Neutrophil (primary cell): ENCODE measurements at regions not wholly inside any gene's neighbourhood (a gene's known extent, or its start where the extent isn't known, plus 50 kb on each side); places are given as distances from the start of the nearest gene placed in this dataset.

Experiments used
- H3K27ac ChIP-seq: fragments of 200-600 bp; sonication (generic); 2 replicates; pipeline ENCODE4 v1.5.1; 2016; ENCODE audit warnings: mild to moderate bottlenecking, moderate library complexity
- H3K27me3 ChIP-seq: fragments of 200-600 bp; sonication (generic); 2 replicates; pipeline ENCODE4 v1.6.0; 2016; ENCODE audit warnings: mild to moderate bottlenecking
- H3K36me3 ChIP-seq: fragments of 200-600 bp; sonication (generic); 2 replicates; pipeline ENCODE4 v1.5.1; 2017
- H3K4me1 ChIP-seq, 2 experiments: fragments of 200-600 bp in 1 of 2; sonication (generic) in 1 of 2; 1 replicate in 1 of 2; 2 replicates in 1 of 2; pipeline versions ENCODE4 v1.5.1 to v1.6.1; 2013 to 2016; ENCODE audit warnings: low read depth in 1 of 2, low read length in 1 of 2, mild to moderate bottlenecking in 1 of 2, moderate library complexity in 1 of 2; ENCODE audit not compliant: control insufficient read depth in 1 of 2, insufficient read depth in 1 of 2
- H3K4me3 ChIP-seq, 2 experiments: fragments of 200-600 bp in 1 of 2; sonication (generic) in 1 of 2; 1 replicate in 1 of 2; 2 replicates in 1 of 2; pipeline ENCODE4 v1.5.1; 2013 to 2016; ENCODE audit warnings: low read depth in 1 of 2, low read length in 1 of 2, mild to moderate bottlenecking in 1 of 2, moderate library complexity in 1 of 2
- H3K9me3 ChIP-seq: fragments of 200-600 bp; sonication (generic); 2 replicates; pipeline ENCODE4 v1.5.1; 2016
- TF ChIP-seq, protein P1 (sequence below): fragments of 200-600 bp; sonication (generic); IDR thresholded peaks from 2 replicates; pipeline ENCODE4 v1.5.1; 2016; ENCODE audit warnings: antibody characterized with exemption

DNA sequence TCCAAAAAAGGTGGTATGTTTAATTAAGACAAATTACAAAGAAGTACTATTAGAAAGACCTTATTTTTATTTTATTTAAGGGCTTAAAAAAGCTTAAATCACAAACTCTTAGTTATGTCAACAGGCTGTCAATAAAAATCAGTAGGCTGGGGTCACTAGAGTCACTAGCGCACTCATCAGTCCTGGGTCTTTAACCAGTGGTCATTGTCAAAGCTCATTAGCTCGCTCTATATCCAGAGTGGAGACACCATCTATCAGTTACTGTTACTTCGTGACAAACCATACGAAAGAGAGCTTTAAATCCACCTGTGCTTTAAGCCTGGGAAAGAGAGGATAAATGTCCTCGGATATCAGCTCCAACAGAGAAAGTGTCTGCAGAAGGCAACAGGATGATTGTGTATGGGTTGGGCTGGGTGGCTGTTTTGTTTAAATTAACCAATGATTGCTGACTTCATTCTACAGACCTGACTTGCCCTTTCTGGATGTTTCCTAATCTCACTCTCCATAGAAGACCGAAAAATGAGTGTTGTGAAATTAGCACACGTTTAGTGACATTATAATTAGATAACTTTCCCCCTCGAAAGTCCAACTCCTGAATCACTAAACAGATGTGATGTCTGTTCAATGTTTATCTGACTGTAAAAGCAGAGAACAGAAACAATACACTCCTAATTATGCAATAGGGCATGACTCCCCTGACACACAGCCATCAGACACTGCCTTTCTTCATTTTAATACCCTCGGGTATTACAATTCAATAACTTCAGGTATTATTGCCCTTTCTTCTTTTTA lies 123.6 kb upstream of the TNPO1 start:
- TF ChIP-seq, protein P1, sequence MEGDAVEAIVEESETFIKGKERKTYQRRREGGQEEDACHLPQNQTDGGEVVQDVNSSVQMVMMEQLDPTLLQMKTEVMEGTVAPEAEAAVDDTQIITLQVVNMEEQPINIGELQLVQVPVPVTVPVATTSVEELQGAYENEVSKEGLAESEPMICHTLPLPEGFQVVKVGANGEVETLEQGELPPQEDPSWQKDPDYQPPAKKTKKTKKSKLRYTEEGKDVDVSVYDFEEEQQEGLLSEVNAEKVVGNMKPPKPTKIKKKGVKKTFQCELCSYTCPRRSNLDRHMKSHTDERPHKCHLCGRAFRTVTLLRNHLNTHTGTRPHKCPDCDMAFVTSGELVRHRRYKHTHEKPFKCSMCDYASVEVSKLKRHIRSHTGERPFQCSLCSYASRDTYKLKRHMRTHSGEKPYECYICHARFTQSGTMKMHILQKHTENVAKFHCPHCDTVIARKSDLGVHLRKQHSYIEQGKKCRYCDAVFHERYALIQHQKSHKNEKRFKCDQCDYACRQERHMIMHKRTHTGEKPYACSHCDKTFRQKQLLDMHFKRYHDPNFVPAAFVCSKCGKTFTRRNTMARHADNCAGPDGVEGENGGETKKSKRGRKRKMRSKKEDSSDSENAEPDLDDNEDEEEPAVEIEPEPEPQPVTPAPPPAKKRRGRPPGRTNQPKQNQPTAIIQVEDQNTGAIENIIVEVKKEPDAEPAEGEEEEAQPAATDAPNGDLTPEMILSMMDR = no peak
- Histone ChIP-seq H3K36me3 (no peaks in the 10 kb centered on the region), H3K27ac (no peak overlapping the region), H3K27me3 (peaks cover 45% of the 10 kb centered on the region), H3K4me1 (no peaks in the 10 kb centered on the region), H3K4me3 (no peak overlapping the region), H3K9me3 (no peaks in the 10 kb centered on the region)

DNA sequence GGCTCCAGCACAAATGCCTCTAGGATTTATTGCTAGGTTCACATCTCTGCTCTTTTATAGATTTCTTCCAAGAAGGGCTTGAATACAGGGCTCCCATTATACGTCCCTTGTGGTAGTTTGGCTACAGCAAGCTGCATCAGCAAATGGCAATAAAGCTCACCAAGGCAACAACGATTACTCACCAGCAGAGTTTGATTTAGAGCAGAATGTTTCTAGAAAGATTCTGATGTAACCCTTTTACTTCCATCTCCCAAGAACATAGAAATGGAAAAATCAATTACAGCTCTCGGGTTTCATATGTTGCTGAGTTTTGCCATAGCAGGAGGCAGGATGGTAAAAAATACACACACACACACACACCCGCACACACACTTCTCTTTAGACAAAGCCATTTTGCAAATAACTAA lies 124.2 kb upstream of the TNPO1 start:
- Histone ChIP-seq H3K27ac (no peak overlapping the region), H3K4me3 (no peak overlapping the region), H3K4me1 (no peaks in the 10 kb centered on the region), H3K9me3 (no peaks in the 10 kb centered on the region), H3K36me3 (no peaks in the 10 kb centered on the region), H3K27me3 (peaks cover 47% of the 10 kb centered on the region)
- TF ChIP-seq, protein P1 = no peak

DNA sequence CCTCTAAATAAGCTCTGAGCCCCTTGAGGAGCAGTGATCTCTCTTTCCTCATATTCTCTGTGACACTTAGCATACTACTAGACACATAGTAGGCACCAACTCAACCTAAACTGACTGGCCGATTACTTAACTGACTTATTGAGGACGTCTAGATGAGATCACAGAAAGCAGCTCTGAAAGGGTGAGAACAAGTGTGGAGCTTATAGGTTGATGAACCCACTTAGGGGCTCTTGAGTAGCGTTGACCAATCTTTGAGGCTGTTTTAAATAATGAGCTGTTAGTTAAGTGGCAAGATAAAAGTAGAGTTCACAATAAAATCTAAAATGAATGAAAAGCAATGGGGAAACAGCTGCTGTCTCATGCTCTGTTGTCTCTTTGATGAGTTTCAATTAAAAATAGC lies 124.7 kb upstream of the TNPO1 start:
- Histone ChIP-seq H3K27ac (no peak overlapping the region), H3K9me3 (no peaks in the 10 kb centered on the region), H3K36me3 (no peaks in the 10 kb centered on the region), H3K4me3 (no peak overlapping the region), H3K27me3 (peaks cover 51% of the 10 kb centered on the region), H3K4me1 (no peaks in the 10 kb centered on the region)
- TF ChIP-seq, protein P1 = no peak

DNA sequence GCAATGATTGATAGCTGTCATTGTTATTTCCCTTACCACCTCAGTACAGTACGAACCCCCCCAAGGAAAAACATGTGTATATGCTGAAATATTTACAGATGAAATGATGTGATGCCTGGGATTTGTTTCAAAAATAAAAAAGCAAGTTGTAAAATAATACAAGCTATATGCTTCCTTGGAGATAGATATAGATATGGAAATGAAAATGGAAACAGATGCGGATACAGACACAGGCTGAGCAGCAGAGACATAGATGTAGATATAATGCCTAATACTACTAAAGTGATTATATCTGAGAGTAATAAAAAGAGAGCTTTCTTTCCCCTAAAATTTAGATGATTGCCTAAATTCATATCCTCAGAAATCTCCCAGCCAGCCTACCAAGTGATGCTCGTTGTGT lies 127.5 kb upstream of the TNPO1 start:
- Histone ChIP-seq H3K27me3 (peaks cover 37% of the 10 kb centered on the region), H3K4me3 (no peak overlapping the region), H3K36me3 (no peaks in the 10 kb centered on the region), H3K4me1 (no peaks in the 10 kb centered on the region), H3K9me3 (no peaks in the 10 kb centered on the region), H3K27ac (no peak overlapping the region)
- TF ChIP-seq, protein P1 = no peak

DNA sequence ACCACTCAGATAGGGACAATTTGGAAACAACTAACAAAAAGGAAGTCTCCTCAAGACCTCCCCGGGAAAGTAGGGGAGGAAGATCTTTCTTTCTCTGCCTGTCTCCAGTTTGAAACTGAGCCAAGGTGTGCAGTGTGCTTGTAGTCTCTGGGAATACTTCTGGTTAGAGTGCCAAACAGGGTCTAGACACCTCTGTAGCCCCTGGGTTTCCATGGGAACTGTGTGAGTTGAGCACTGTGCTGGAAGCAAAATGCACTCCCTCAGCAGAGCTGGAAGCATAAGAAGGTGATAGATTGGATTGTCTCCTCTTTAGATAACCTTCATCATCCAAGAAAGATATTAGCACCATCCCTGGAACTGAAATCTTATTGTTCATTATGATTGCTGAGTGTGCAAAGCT lies 129.2 kb upstream of the TNPO1 start:
- TF ChIP-seq, protein P1 = no peak
- no peak overlapping the region for H3K27ac ChIP-seq
- H3K4me1 ChIP-seq = no peaks in the 10 kb centered on the region
- peaks cover 22% of the 10 kb centered on the region for H3K27me3 ChIP-seq
- no peaks in the 10 kb centered on the region for H3K9me3 ChIP-seq
- no peaks in the 10 kb centered on the region for H3K36me3 ChIP-seq
- no peak overlapping the region for H3K4me3 ChIP-seq
